Adipocyte (in vitro differentiated cells): ENCODE measurements at regions not wholly inside any gene's neighbourhood (a gene's known extent, or its start where the extent isn't known, plus 50 kb on each side); places are given as distances from the start of the nearest gene placed in this dataset.

Experiments
- DNase-seq: peaks from one replicate; pipeline ENCODE4 v3.0.0-alpha.2; 2015; ENCODE audit warnings: low read depth
- H3K27me3 ChIP-seq: replicated peaks from 2 replicates; pipeline ENCODE4 v1.7.0; 2013; ENCODE audit warnings: mild to moderate bottlenecking, low read length, moderate library complexity; ENCODE audit not compliant: control insufficient read depth, insufficient read depth
- H3K36me3 ChIP-seq: 2 replicates; pipeline ENCODE4 v1.7.0; 2013; ENCODE audit warnings: low read length, mild to moderate bottlenecking, moderate library complexity; ENCODE audit not compliant: control insufficient read depth, insufficient read depth, severe bottlenecking
- H3K4me1 ChIP-seq: 2 replicates; pipeline ENCODE4 v1.7.0; 2013; ENCODE audit warnings: mild to moderate bottlenecking, low read length, moderate library complexity; ENCODE audit not compliant: control insufficient read depth, insufficient read depth
- H3K4me3 ChIP-seq: 2 replicates; pipeline ENCODE4 v1.7.0; 2013; ENCODE audit warnings: mild to moderate bottlenecking, low read length, moderate library complexity
- H3K9ac ChIP-seq: 2 replicates; pipeline ENCODE4 v1.7.0; 2013; ENCODE audit warnings: mild to moderate bottlenecking, low read length, moderate library complexity
- H3K9me3 ChIP-seq: 2 replicates; pipeline ENCODE4 v1.7.0; 2013; ENCODE audit warnings: mild to moderate bottlenecking, low read length, moderate library complexity; ENCODE audit not compliant: control insufficient read depth

DNA sequence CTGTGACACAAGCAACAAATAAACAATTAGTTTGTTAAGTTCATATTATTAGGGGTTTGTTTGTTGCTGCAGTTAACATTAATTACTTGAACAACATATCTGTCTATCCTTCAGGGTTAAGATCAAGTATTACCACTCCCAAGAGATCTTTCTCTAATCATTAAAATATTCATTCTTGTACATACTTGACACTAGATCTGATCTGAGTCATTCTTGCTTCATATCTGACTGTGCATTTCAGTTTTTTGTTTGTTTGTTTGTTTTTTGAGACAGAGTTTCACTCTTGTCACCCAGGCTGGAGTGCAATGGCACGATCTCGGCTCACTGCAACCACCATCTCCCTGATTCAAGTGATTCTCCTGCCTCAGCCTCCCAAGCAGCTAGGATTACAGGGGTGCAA is 613.3 kb upstream of the PLXNA2 start:
- Histone ChIP-seq H3K4me3 (no peak overlapping the region), H3K27me3 (no peaks in the 10 kb centered on the region), H3K9me3 (peaks cover 5% of the 10 kb centered on the region), H3K4me1 (no peaks in the 10 kb centered on the region), H3K36me3 (no peaks in the 10 kb centered on the region), H3K9ac (no peak overlapping the region)
- peak; percentile 7 for DNase-seq

DNA sequence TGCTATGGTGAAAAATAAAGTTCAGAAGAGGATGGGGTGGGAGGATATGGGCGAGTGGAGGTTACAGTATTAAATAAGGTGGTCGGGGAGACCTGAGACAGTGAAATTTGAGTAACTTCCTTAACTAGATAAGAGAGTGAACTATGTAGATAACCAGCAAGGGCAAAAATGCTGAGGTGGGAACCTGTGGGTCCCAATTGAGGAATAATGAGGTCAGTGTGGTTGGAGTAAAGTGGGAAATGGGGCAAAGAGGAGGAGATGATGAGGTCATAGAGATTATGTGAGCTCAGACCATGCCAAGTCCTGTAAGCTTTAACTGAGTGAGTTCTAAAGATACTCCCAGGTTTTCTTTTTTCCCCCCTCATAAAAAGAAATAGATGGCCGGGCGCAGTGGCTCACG is 614.6 kb upstream of the PLXNA2 start:
- Histone ChIP-seq H3K4me1 (no peaks in the 10 kb centered on the region), H3K36me3 (no peaks in the 10 kb centered on the region), H3K9me3 (peaks cover 5% of the 10 kb centered on the region), H3K9ac (no peak overlapping the region), H3K4me3 (no peak overlapping the region), H3K27me3 (no peaks in the 10 kb centered on the region)
- DNase-seq, result no peak

DNA sequence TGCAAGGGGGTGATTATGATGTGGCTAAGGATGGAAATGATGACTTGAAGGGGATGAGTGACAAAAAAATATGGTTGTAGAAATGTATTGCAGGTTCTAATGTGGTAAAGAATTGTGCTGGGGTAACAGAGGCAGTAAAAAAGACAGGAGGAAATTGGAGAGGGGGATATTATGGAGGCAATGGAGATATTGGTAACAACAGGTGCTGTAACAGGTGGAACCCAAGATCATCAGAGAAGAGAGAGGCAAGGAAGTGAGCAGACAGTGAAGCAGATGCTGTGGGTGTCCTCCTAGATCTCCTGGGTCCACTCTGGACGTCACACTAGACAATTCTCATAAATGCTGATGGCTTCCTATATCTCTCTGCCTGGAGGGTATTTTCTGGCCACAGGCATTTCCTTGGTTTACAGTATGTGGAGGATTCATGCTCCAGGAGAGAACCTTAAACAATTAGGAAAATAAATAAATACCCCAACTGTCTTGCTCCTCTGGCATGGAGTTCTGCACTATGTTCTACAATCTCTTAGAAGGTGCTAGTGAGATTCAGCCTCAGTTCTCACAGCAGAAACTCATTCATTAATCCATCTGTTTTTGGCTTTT is 620.3 kb upstream of the PLXNA2 start:
- DNase-seq, result peak; percentile 17
- Histone ChIP-seq H3K36me3 (no peaks in the 10 kb centered on the region), H3K4me1 (peaks cover 7% of the 10 kb centered on the region), H3K4me3 (no peak overlapping the region), H3K27me3 (no peaks in the 10 kb centered on the region), H3K9me3 (peaks cover 5% of the 10 kb centered on the region), H3K9ac (no peak overlapping the region)

DNA sequence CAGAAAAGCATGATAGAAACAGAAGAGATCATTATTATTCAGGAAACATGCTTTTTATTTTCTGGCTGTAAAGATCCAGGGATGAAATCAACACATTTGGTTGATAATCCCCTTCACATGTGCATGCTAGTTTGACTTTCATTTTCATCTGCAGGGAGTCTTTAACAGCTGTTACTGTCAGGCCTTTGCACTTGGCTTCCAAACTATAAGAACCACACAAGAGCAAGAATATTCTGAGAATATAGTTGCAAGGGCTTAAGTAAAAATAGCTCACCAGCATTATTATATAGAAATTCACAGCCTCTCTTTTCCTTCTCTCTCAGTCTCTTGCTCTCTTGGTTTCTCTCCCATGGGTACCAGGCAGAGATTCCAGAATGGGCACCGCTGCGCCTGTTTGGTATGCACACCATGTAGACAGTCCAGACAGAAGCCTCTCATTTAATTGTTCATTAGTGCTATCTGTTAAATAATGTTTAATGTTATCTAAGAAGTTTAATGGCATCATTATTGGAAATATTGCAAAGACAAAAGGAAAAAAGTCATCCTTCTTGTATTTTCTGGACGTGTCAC is 622.3 kb upstream of the PLXNA2 start:
- Histone ChIP-seq H3K4me1 (peaks cover 7% of the 10 kb centered on the region), H3K27me3 (no peaks in the 10 kb centered on the region), H3K9me3 (peaks cover 6% of the 10 kb centered on the region), H3K4me3 (no peak overlapping the region), H3K9ac (no peak overlapping the region), H3K36me3 (no peaks in the 10 kb centered on the region)
- DNase-seq, result no peak

DNA sequence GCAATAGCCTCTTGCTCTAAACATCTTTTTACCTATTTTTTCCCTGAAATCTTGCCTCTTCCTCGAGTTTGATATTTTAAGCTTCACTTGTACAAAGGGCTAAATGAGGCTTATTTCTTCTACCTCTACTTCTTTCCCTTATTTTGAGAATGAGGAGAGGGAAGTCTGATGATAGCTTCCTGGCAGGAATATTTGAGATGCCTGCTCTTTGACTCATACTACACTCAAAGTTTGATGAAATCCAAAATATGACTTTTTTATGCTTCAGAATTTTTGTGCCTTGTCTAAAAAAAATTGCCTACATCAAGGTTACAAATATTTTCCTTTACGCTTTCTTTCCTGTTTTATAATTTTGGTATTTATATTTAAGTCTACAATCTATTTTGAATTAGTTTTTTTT is 624.4 kb upstream of the PLXNA2 start:
- Histone ChIP-seq H3K4me1 (peaks cover 7% of the 10 kb centered on the region), H3K27me3 (no peaks in the 10 kb centered on the region), H3K9ac (no peak overlapping the region), H3K4me3 (no peak overlapping the region), H3K9me3 (peaks cover 4% of the 10 kb centered on the region), H3K36me3 (no peaks in the 10 kb centered on the region)
- DNase-seq, result peak; percentile 38

DNA sequence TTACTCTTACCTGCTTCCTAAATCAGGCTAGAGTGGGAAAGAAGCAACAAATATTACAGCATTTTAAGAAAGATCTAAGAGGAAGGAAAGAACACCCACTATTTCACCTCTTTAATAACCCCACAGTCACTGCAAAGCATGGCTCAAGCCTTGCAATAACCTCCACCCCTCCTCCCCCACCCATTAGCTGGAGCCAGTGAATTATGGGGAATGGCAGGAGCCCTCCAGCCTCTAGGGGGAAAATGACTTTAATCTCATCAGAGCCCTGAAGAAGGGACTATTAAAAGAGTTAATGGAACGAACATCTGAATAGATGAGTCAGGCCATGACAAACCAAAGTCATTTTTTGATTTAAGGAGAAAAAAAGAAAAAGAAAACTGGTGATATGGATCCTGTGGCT is 630.7 kb upstream of the PLXNA2 start:
- Histone ChIP-seq H3K4me1 (no peaks in the 10 kb centered on the region), H3K36me3 (no peaks in the 10 kb centered on the region), H3K9ac (no peak overlapping the region), H3K4me3 (no peak overlapping the region), H3K27me3 (no peaks in the 10 kb centered on the region), H3K9me3 (peaks cover 4% of the 10 kb centered on the region)
- DNase-seq, result no peak

DNA sequence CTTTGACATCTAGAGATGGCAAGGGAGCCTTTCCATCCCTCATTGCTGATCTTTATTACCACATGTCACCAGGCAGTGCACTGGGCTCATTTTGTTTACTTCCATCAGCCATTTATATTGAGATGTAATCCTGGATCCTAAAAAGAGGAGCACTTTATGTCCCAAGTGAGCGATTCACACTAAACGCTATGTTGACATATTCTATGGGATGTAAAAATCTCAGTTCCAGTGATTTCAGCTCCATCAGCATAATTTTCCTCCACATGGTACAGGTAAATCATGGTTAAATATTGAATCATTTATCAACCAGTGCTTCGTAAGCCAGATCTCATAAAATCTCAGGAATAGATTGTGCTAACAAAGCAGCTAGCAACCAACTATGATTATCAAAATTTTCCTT is 634.8 kb upstream of the PLXNA2 start:
- no peak for DNase-seq
- H3K27me3 ChIP-seq, result no peaks in the 10 kb centered on the region
- H3K9me3 ChIP-seq, result no peaks in the 10 kb centered on the region
- no peak overlapping the region for H3K4me3 ChIP-seq
- no peak overlapping the region for H3K9ac ChIP-seq
- no peaks in the 10 kb centered on the region for H3K36me3 ChIP-seq
- no peaks in the 10 kb centered on the region for H3K4me1 ChIP-seq

DNA sequence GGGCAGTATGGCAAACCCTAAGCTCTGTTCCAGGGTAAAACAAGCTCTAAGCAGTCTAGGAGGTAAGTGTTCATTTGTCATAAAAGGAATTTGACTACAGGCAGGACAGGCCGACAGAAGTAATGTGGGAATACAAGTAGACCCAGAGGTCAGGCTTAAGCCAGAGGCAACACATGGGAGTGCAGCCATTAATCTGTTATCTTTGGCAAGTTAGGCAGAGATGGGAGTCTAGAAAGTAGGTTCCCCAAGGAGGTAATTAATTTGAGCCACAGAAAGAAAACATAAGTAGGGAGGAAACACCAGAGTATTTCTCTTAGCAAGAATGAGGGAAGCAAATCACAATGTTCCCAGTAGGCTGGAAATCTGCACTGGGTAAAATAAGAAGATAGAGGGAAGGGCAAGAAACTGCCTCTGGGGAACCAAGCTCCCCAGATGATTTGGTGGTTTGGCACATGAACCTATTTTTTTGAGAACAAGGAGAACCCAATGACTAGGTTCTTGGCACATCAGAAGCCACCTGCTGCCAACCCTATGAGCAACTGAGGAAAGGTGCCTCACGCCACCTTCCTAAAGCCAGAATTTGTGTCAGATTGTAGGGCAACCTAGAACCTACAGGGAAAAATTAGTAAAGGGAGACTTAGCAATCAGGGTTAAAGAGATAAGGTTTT is 636.4 kb upstream of the PLXNA2 start:
- H3K4me3 ChIP-seq, result no peak overlapping the region
- H3K4me1 ChIP-seq, result no peaks in the 10 kb centered on the region
- no peak overlapping the region for H3K9ac ChIP-seq
- DNase-seq, result peak; percentile 6
- no peaks in the 10 kb centered on the region for H3K27me3 ChIP-seq
- no peaks in the 10 kb centered on the region for H3K36me3 ChIP-seq
- no peaks in the 10 kb centered on the region for H3K9me3 ChIP-seq

DNA sequence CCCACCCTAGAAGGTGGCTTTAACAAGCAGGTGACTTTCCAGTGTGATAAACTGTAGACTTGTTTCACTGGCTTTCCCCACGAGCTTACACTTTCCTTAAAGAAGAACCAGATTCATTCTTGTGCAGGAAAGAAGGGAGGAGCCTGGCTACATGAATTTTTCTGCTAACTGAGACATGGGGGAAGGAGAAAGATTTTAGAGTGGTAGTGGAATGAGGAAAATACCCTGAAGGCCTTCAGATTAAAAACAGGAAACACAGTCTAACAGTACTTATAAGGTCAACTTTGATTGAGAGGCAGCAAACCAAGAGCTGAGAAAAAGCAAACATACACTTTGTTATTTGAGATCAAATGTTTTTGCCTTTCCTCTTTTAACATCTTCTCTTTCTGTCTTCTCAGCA is 640.9 kb upstream of the PLXNA2 start:
- Histone ChIP-seq H3K36me3 (no peaks in the 10 kb centered on the region), H3K9ac (no peak overlapping the region), H3K9me3 (no peaks in the 10 kb centered on the region), H3K27me3 (no peaks in the 10 kb centered on the region), H3K4me1 (no peaks in the 10 kb centered on the region), H3K4me3 (no peak overlapping the region)
- DNase-seq, result peak; percentile 27

DNA sequence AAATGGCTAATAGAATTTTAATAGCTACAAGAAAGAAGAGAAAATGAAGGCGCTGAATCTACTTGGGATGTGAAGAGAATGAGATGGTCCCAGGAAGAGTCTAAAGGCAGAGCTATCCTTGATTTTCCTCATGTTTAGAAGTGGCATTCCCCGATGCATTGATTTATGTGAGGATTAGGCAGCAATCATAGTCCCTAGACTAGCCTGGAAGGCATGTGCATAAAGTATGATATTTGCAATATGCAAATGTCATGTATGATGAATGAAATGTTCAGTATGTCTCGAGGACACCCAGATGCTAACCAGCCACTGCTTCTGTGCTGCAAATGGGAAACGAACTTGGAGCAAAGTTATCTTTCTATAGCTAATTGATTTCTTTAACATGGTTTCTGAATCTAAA is 641.5 kb upstream of the PLXNA2 start:
- H3K27me3 ChIP-seq, result no peaks in the 10 kb centered on the region
- DNase-seq, result no peak
- H3K9me3 ChIP-seq, result no peaks in the 10 kb centered on the region
- no peaks in the 10 kb centered on the region for H3K4me1 ChIP-seq
- no peak overlapping the region for H3K4me3 ChIP-seq
- H3K9ac ChIP-seq, result no peak overlapping the region
- no peaks in the 10 kb centered on the region for H3K36me3 ChIP-seq

DNA sequence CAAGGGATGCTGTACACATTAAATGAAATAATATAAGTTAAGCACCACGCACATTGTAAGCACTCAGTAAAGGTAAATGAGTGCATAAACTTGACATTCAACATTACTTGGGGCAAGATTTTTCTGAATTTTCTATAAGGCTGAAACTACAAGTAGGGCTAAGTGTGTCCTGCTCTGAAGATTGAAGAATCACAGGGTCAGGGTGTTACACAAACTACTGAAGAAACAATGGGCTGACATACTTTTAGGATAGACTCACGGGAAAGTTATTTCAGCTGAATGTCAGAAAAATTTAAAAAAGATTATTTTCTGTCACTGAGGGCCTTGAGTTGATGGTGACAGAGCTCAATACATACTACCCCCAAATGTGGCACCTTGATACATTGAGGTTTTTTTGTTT is 644.2 kb upstream of the PLXNA2 start:
- H3K36me3 ChIP-seq, result no peaks in the 10 kb centered on the region
- DNase-seq, result peak; percentile 4

More for the DNA sequence above, 644.2 kb upstream of the PLXNA2 start:
- H3K4me3 ChIP-seq, result no peak overlapping the region
- H3K9ac ChIP-seq, result no peak overlapping the region
- H3K9me3 ChIP-seq, result no peaks in the 10 kb centered on the region
- peaks cover 5% of the 10 kb centered on the region for H3K27me3 ChIP-seq
- no peaks in the 10 kb centered on the region for H3K4me1 ChIP-seq
